HFFc6 (cell line): ENCODE measurements at regions not wholly inside any gene's neighbourhood (a gene's known extent, or its start where the extent isn't known, plus 50 kb on each side); places are given as distances from the start of the nearest gene placed in this dataset.

Source experiments
- DNase-seq: peaks from one replicate; pipeline ENCODE4 v3.0.0-alpha.2; 2018
- H3K27ac Mint-ChIP-seq: 2 replicates; pipeline ENCODE4 v1.8.0; 2020; ENCODE audit warnings: mild to moderate bottlenecking, mixed read lengths
- H3K27me3 Mint-ChIP-seq: 2 replicates; pipeline ENCODE4 v1.8.0; 2021; ENCODE audit warnings: mild to moderate bottlenecking, moderate library complexity, mixed read lengths; ENCODE audit not compliant: insufficient read depth
- H3K36me3 Mint-ChIP-seq: 2 replicates; pipeline ENCODE4 v1.8.0; 2021; ENCODE audit warnings: low read depth, mixed read lengths
- H3K4me1 Mint-ChIP-seq: 2 replicates; pipeline ENCODE4 v1.8.0; 2020; ENCODE audit warnings: low read depth, mixed read lengths
- H3K4me3 Mint-ChIP-seq: 2 replicates; pipeline ENCODE4 v1.8.0; 2020; ENCODE audit warnings: mild to moderate bottlenecking, moderate library complexity, mixed read lengths
- H3K9me3 Mint-ChIP-seq: 2 replicates; pipeline ENCODE4 v1.8.0; 2020; ENCODE audit warnings: mild to moderate bottlenecking, mixed read lengths
- CTCF ChIP-seq: fragments of 200-600 bp; sonication (generic); IDR thresholded peaks from 2 replicates; pipeline ENCODE4 v1.5.0; 2021; ENCODE audit warnings: antibody characterized with exemption, mild to moderate bottlenecking

GRCh38 chr6:105794870-105795269, 291.3 kb upstream of the PRDM1 start:
- Mint-ChIP-seq H3K4me1 (peaks cover 74% of the 10 kb centered on the region), H3K27me3 (no peaks in the 10 kb centered on the region; the same call in 1 of the 2 replicates), H3K4me3 (no peak overlapping the region), H3K36me3 (no peaks in the 10 kb centered on the region), H3K9me3 (no peaks in the 10 kb centered on the region), H3K27ac (no peak overlapping the region)
- no peak for TF ChIP-seq CTCF
- DNase-seq = no peak

GRCh38 chr6:105794239-105794638, 291.9 kb upstream of the PRDM1 start:
- Mint-ChIP-seq H3K27ac (no peak overlapping the region), H3K36me3 (no peaks in the 10 kb centered on the region), H3K9me3 (no peaks in the 10 kb centered on the region), H3K4me3 (no peak overlapping the region), H3K4me1 (peaks cover 69% of the 10 kb centered on the region), H3K27me3 (no peaks in the 10 kb centered on the region; the same call in 1 of the 2 replicates)
- no peak for TF ChIP-seq CTCF
- DNase-seq = no peak

- peak; percentile 49; the same call in 1 of the 2 replicates for TF ChIP-seq CTCF
- Mint-ChIP-seq H3K36me3 (no peaks in the 10 kb centered on the region), H3K27me3 (no peaks in the 10 kb centered on the region; the same call in 1 of the 2 replicates), H3K4me3 (no peak overlapping the region), H3K4me1 (peaks cover 57% of the 10 kb centered on the region), H3K9me3 (no peaks in the 10 kb centered on the region), H3K27ac (no peak overlapping the region)
- DNase-seq = no peak
These were observed 293.0 kb upstream of the PRDM1 start for GRCh38 chr6:105793130-105793529.

GRCh38 chr6:105791583-105792318, 294.4 kb upstream of the PRDM1 start:
- H3K4me1 Mint-ChIP-seq = peaks cover 44% of the 10 kb centered on the region
- H3K27me3 Mint-ChIP-seq = no peaks in the 10 kb centered on the region; the same call in 1 of the 2 replicates
- H3K36me3 Mint-ChIP-seq = no peaks in the 10 kb centered on the region
- no peaks in the 10 kb centered on the region for H3K9me3 Mint-ChIP-seq
- no peak overlapping the region for H3K4me3 Mint-ChIP-seq
- TF ChIP-seq CTCF = no peak
- no peak for DNase-seq
- H3K27ac Mint-ChIP-seq = no peak overlapping the region

GRCh38 chr6:105791179-105791578, 295.0 kb upstream of the PRDM1 start:
- Mint-ChIP-seq H3K4me3 (no peak overlapping the region), H3K4me1 (peaks cover 39% of the 10 kb centered on the region), H3K36me3 (no peaks in the 10 kb centered on the region), H3K27ac (no peak overlapping the region), H3K27me3 (no peaks in the 10 kb centered on the region; the same call in 1 of the 2 replicates), H3K9me3 (no peaks in the 10 kb centered on the region)
- no peak for DNase-seq
- TF ChIP-seq CTCF = no peak
